Testis (tissue), 2 donors: ENCODE measurements at regions not wholly inside any gene's neighbourhood (a gene's known extent, or its start where the extent isn't known, plus 50 kb on each side); places are given as distances from the start of the nearest gene placed in this dataset.

Experiments used
- CTCF ChIP-seq, 3 experiments: fragments of 450-650 bp in 2 of 3; fragments of 200-600 bp in 1 of 3; sonication (generic) in 1 of 3; IDR thresholded peaks; one replicate each; pipeline ENCODE4 v1.5.1; 2016 to 2019; ENCODE audit warnings: antibody characterized with exemption in 3 of 3, mild to moderate bottlenecking in 2 of 3, moderate library complexity in 1 of 3
- POLR2A ChIP-seq: fragments of 450-650 bp; IDR thresholded peaks from one replicate; pipeline ENCODE4 v1.6.1; 2017; ENCODE audit warnings: antibody characterized with exemption, mild to moderate bottlenecking, moderate library complexity

DNA sequence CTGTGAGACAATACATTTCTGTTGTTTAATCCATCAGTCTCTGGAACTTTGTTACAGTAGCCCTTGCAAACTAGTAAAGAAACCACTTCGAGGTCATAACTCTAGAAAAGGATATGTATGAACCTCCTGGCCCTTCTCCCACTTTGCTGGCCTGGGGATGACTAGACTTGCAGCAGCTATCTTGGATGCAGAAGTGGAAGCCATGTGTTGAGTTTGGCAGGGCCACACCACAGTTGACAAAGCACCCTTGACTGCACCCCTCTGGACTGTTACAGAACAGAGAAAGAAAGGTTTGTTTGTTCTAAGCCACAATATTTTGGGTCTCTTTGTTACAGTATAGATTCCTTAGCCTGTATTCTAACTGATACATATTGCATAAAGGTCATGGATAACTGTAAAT lies 183.2 kb upstream of the TAS2R1 start:
- no peak for TF ChIP-seq CTCF (IDR thresholded peaks at IDR 0.05)
- no peak for TF ChIP-seq POLR2A
